Suprapubic skin (tissue), 4 donors: ENCODE measurements at regions not wholly inside any gene's neighbourhood (a gene's known extent, or its start where the extent isn't known, plus 50 kb on each side); places are given as distances from the start of the nearest gene placed in this dataset.

Source experiments
- DNase-seq, 2 donors: peaks; one replicate each; pipeline ENCODE4 v3.0.0-alpha.2; 2019; ENCODE audit warnings: low spot score in 2 of 2
- H3K27ac ChIP-seq: fragments of 200-600 bp; sonication (generic); one replicate; pipeline ENCODE4 v1.5.1; 2019
- H3K27me3 ChIP-seq: fragments of 200-600 bp; sonication (generic); one replicate; pipeline ENCODE4 v1.5.1; 2019
- H3K36me3 ChIP-seq: fragments of 200-600 bp; sonication (generic); one replicate; pipeline ENCODE4 v1.5.1; 2019
- H3K4me1 ChIP-seq: fragments of 200-600 bp; sonication (generic); one replicate; pipeline ENCODE4 v1.5.1; 2019
- H3K4me3 ChIP-seq: fragments of 200-600 bp; sonication (generic); one replicate; pipeline ENCODE4 v1.5.1; 2019; ENCODE audit warnings: mild to moderate bottlenecking
- H3K9me3 ChIP-seq: fragments of 200-600 bp; sonication (generic); one replicate; pipeline ENCODE4 v1.5.1; 2019
- CTCF ChIP-seq, 2 donors: fragments of 200-600 bp in 1 of 2; fragments of 450-650 bp in 1 of 2; sonication (generic) in 1 of 2; IDR thresholded peaks; one replicate each; pipeline ENCODE4 v1.5.1; 2016 to 2019; ENCODE audit warnings: antibody characterized with exemption in 2 of 2, mild to moderate bottlenecking in 1 of 2, moderate library complexity in 1 of 2
- EP300 ChIP-seq: sonication (generic); formaldehyde crosslinking; IDR thresholded peaks from one replicate; pipeline ENCODE4 v1.6.1; 2017; ENCODE audit warnings: antibody characterized with exemption
- POLR2A ChIP-seq, 2 donors: fragments of 450-650 bp; IDR thresholded peaks; one replicate each; pipeline ENCODE4 v1.6.1; 2017; ENCODE audit warnings: antibody characterized with exemption in 2 of 2, mild to moderate bottlenecking in 2 of 2, moderate library complexity in 2 of 2
- POLR2AphosphoS5 ChIP-seq, 3 donors: sonication (generic); formaldehyde crosslinking; IDR thresholded peaks; one replicate each; pipeline ENCODE4 v1.6.1; 2017; ENCODE audit warnings: antibody characterized with exemption in 3 of 3
- WGBS: methylation state at CpG from one replicate; pipeline ENCODE4 v1.1.5; 2018; 5-methylcytosine and 5-hydroxymethylcytosine counted together

- 80% methylated on average over 2 of the region's 2 CpGs for WGBS
- no peak for DNase-seq
- Histone ChIP-seq H3K27ac (no peak overlapping the region), H3K27me3 (no peaks in the 10 kb centered on the region), H3K4me1 (no peaks in the 10 kb centered on the region), H3K4me3 (no peak overlapping the region), H3K36me3 (no peaks in the 10 kb centered on the region), H3K9me3 (no peaks in the 10 kb centered on the region)
- no peak for TF ChIP-seq CTCF (IDR thresholded peaks at IDR 0.05)
- no peak for TF ChIP-seq EP300
Measured at GRCh38 chr16:51825779-51826178, 674.7 kb upstream of the SALL1 start.

- Histone ChIP-seq H3K4me1 (no peaks in the 10 kb centered on the region), H3K9me3 (no peaks in the 10 kb centered on the region), H3K4me3 (no peak overlapping the region), H3K36me3 (no peaks in the 10 kb centered on the region), H3K27me3 (no peaks in the 10 kb centered on the region), H3K27ac (no peak overlapping the region)
- DNase-seq = no peak
- 73% methylated on average over 2 of the region's 2 CpGs for WGBS
- no peak for TF ChIP-seq POLR2AphosphoS5 (IDR thresholded peaks at IDR 0.05)
- TF ChIP-seq POLR2A (IDR thresholded peaks at IDR 0.05) = no peak
- TF ChIP-seq EP300 = no peak
- TF ChIP-seq CTCF (IDR thresholded peaks at IDR 0.05) = no peak
Measured at GRCh38 chr16:51822471-51822870, 671.4 kb upstream of the SALL1 start.

GRCh38 chr16:51821527-51821926, 670.5 kb upstream of the SALL1 start:
- no peaks in the 10 kb centered on the region for H3K36me3 ChIP-seq
- 81% methylated on average over 1 of the region's 1 CpG for WGBS
- TF ChIP-seq CTCF (IDR thresholded peaks at IDR 0.05) (no peak), POLR2A (IDR thresholded peaks at IDR 0.05) (no peak), POLR2AphosphoS5 (IDR thresholded peaks at IDR 0.05) (no peak)
- H3K4me1 ChIP-seq = no peaks in the 10 kb centered on the region
- H3K27me3 ChIP-seq = no peaks in the 10 kb centered on the region
- H3K4me3 ChIP-seq = no peak overlapping the region
- H3K27ac ChIP-seq = no peak overlapping the region
- no peaks in the 10 kb centered on the region for H3K9me3 ChIP-seq
- DNase-seq = no peak

GRCh38 chr16:51820176-51820575, 669.1 kb upstream of the SALL1 start:
- 69% methylated on average over 4 of the region's 4 CpGs for WGBS

GRCh38 chr16:51818342-51818944, 667.4 kb upstream of the SALL1 start:
- 8% methylated on average over 4 of the region's 4 CpGs for WGBS
- no peaks in the 10 kb centered on the region for H3K9me3 ChIP-seq
- no peak overlapping the region for H3K27ac ChIP-seq
- H3K36me3 ChIP-seq = no peaks in the 10 kb centered on the region
- TF ChIP-seq POLR2AphosphoS5 (IDR thresholded peaks at IDR 0.05) (no peak), CTCF (IDR thresholded peaks at IDR 0.05) (peak in 1 of 2 donors; percentile 13), EP300 (no peak)
- no peak overlapping the region for H3K4me3 ChIP-seq
- DNase-seq = no peak
- H3K27me3 ChIP-seq = no peaks in the 10 kb centered on the region
- no peaks in the 10 kb centered on the region for H3K4me1 ChIP-seq

More at GRCh38 chr16:51820176-51820575, 669.1 kb upstream of the SALL1 start:
- Histone ChIP-seq H3K27ac (no peak overlapping the region), H3K9me3 (no peaks in the 10 kb centered on the region), H3K36me3 (no peaks in the 10 kb centered on the region), H3K4me1 (no peaks in the 10 kb centered on the region), H3K4me3 (no peak overlapping the region), H3K27me3 (no peaks in the 10 kb centered on the region)
- no peak for DNase-seq
- no peak for TF ChIP-seq CTCF (IDR thresholded peaks at IDR 0.05)
- TF ChIP-seq POLR2A (IDR thresholded peaks at IDR 0.05) = no peak
- no peak for TF ChIP-seq EP300
- TF ChIP-seq POLR2AphosphoS5 (IDR thresholded peaks at IDR 0.05) = no peak
